GM23248 (cell line): ENCODE measurements at regions not wholly inside any gene's neighbourhood (a gene's known extent, or its start where the extent isn't known, plus 50 kb on each side); places are given as distances from the start of the nearest gene placed in this dataset.

Source experiments
- EZH2 ChIP-seq: fragments of 200-600 bp; sonication (generic); IDR thresholded peaks from 2 replicates; pipeline ENCODE4 v1.6.1; 2018; ENCODE audit warnings: antibody characterized with exemption, mild to moderate bottlenecking; ENCODE audit not compliant: insufficient read depth, poor library complexity, severe bottlenecking
- EZH2phosphoT487 ChIP-seq: fragments of 200-600 bp; sonication (generic); IDR thresholded peaks from 2 replicates; pipeline ENCODE4 v1.6.1; 2018; ENCODE audit warnings: antibody characterized with exemption, moderate library complexity, mild to moderate bottlenecking, low read depth; ENCODE audit not compliant: insufficient read depth

DNA sequence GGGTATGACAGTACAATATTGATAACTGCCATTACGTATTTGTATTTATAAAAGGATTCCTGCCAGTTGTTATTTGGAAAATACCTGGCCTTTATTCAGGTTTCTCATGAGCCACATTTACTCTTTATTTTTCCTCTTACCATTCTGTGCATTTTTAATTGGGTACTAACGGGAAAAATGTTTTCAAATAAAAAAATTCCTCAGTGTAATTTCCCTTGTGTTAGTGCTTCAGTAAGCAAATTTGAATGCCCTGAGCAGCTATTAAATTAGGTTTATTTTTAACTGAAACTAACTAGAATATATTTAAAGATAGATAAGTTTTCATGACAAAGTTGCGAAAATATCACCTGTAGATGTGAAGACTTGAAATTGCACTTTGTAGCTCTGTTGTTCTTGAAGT lies 146.0 kb downstream of the PTCHD4 start:
- TF ChIP-seq EZH2 (no peak), EZH2phosphoT487 (no peak)
